ENCODE measurements at regions not wholly inside any gene's neighbourhood (a gene's known extent, or its start where the extent isn't known, plus 50 kb on each side); places are given as distances from the start of the nearest gene placed in this dataset.

GRCh38 chr10:105605918-105606317 lies 964.8 kb downstream of the SORCS3 start:
- no peaks in the 10 kb centered on the region for H3K27me3 ChIP-seq (ENCODE audit: low read length)
- no peaks in the 10 kb centered on the region for H3F3A ChIP-seq (ENCODE audit: insufficient read depth)
- H3K79me2 ChIP-seq (ENCODE audit: insufficient read depth, low read length) = no peaks in the 10 kb centered on the region
- H3K9ac ChIP-seq (ENCODE audit: low read length) = no peak overlapping the region
- H3K27ac ChIP-seq (ENCODE audit: low read depth, low read length) = no peak overlapping the region
- no peaks in the 10 kb centered on the region for H3K9me3 ChIP-seq (ENCODE audit: insufficient read depth, low read length)
- H3K36me3 ChIP-seq (ENCODE audit: low read length) = no peaks in the 10 kb centered on the region
- no peak overlapping the region for H3K4me2 ChIP-seq (ENCODE audit: low read depth, low read length, poor library complexity, severe bottlenecking)
- TF ChIP-seq CTCF (IDR thresholded peaks at IDR 0.05; ENCODE audit: insufficient read depth, low read length, poor library complexity, severe bottlenecking) (no peak), EZH2phosphoT487 (conservative IDR thresholded peaks at IDR 0.05; ENCODE audit: low read length) (no peak)
- no peaks in the 10 kb centered on the region for H4K20me1 ChIP-seq (ENCODE audit: low read depth, low read length)
- H3K9me2 ChIP-seq (replicated peaks; ENCODE audit: insufficient read depth, low read length) = 0 out of 2 replicates have a peak, but pooled peaks cover 3% of the 10 kb centered on the region
- H2AFZ ChIP-seq (ENCODE audit: low read depth, low read length, severe bottlenecking) = no peak overlapping the region
- H3K4me3 ChIP-seq (ENCODE audit: insufficient read depth, low read length, poor library complexity, severe bottlenecking) = no peak overlapping the region

GRCh38 chr10:105605104-105605503 lies 964.0 kb downstream of the SORCS3 start:
- no peak overlapping the region for H3K9ac ChIP-seq (ENCODE audit: low read length)
- TF ChIP-seq EZH2phosphoT487 (conservative IDR thresholded peaks at IDR 0.05; ENCODE audit: low read length) (no peak), CTCF (IDR thresholded peaks at IDR 0.05; ENCODE audit: insufficient read depth, low read length, poor library complexity, severe bottlenecking) (no peak)
- 0 out of 2 replicates have a peak, but pooled peaks cover 3% of the 10 kb centered on the region for H3K9me2 ChIP-seq (replicated peaks; ENCODE audit: insufficient read depth, low read length)
- H3K4me3 ChIP-seq (ENCODE audit: insufficient read depth, low read length, poor library complexity, severe bottlenecking) = no peak overlapping the region
- no peaks in the 10 kb centered on the region for H3K27me3 ChIP-seq (ENCODE audit: low read length)
- H3F3A ChIP-seq (ENCODE audit: insufficient read depth) = no peaks in the 10 kb centered on the region
- no peak overlapping the region for H2AFZ ChIP-seq (ENCODE audit: low read depth, low read length, severe bottlenecking)
- H3K9me3 ChIP-seq (ENCODE audit: insufficient read depth, low read length) = no peaks in the 10 kb centered on the region
- no peaks in the 10 kb centered on the region for H3K79me2 ChIP-seq (ENCODE audit: insufficient read depth, low read length)
- H4K20me1 ChIP-seq (ENCODE audit: low read depth, low read length) = no peaks in the 10 kb centered on the region
- no peak overlapping the region for H3K27ac ChIP-seq (ENCODE audit: low read depth, low read length)
- no peak overlapping the region for H3K4me2 ChIP-seq (ENCODE audit: low read depth, low read length, poor library complexity, severe bottlenecking)
- no peaks in the 10 kb centered on the region for H3K36me3 ChIP-seq (ENCODE audit: low read length)

GRCh38 chr10:105598207-105598606 lies 957.1 kb downstream of the SORCS3 start:
- Histone ChIP-seq H3F3A (ENCODE audit: insufficient read depth) (no peaks in the 10 kb centered on the region), H3K4me2 (ENCODE audit: low read depth, low read length, poor library complexity, severe bottlenecking) (no peak overlapping the region), H3K9ac (ENCODE audit: low read length) (no peak overlapping the region), H2AFZ (ENCODE audit: low read depth, low read length, severe bottlenecking) (no peak overlapping the region), H3K36me3 (ENCODE audit: low read length) (no peaks in the 10 kb centered on the region), H3K9me2 (replicated peaks; ENCODE audit: insufficient read depth, low read length) (no peaks in the 10 kb centered on the region), H4K20me1 (ENCODE audit: low read depth, low read length) (no peaks in the 10 kb centered on the region), H3K79me2 (ENCODE audit: insufficient read depth, low read length) (no peaks in the 10 kb centered on the region), H3K9me3 (ENCODE audit: insufficient read depth, low read length) (no peaks in the 10 kb centered on the region), H3K27me3 (ENCODE audit: low read length) (no peaks in the 10 kb centered on the region), H3K4me3 (ENCODE audit: insufficient read depth, low read length, poor library complexity, severe bottlenecking) (no peak overlapping the region), H3K27ac (ENCODE audit: low read depth, low read length) (no peak overlapping the region)
- TF ChIP-seq CTCF (IDR thresholded peaks at IDR 0.05; ENCODE audit: insufficient read depth, low read length, poor library complexity, severe bottlenecking) (no peak), EZH2phosphoT487 (conservative IDR thresholded peaks at IDR 0.05; ENCODE audit: low read length) (no peak)
